Panc1 (cell line): ENCODE measurements at regions not wholly inside any gene's neighbourhood (a gene's known extent, or its start where the extent isn't known, plus 50 kb on each side); places are given as distances from the start of the nearest gene placed in this dataset.

Experiments used
- ATAC-seq: fragments of 200-7000 bp; cut with Tn5 transposase; 2 replicates; pipeline ENCODE4 v1.9.1; 2020; ENCODE audit warnings: mild to moderate bottlenecking, moderate library complexity
- BruUV-seq: library from RNA; stranded (reverse); fragments of 400-500 nt; replicated peaks from 2 replicates; lab custom pipeline; 2021; lab: Mats Ljungman, UMichigan
- CTCF ChIA-PET: fragments of 300-600 bp; sonication (Branson Sonifier 250); formaldehyde crosslinking; loops from one replicate; lab custom pipeline; 2022; ENCODE audit warnings: antibody characterized with exemption; lab: Charles Lee
- POLR2A ChIA-PET: fragments of 300-600 bp; sonication (Branson Sonifier 250); formaldehyde crosslinking; loops from one replicate; lab custom pipeline; 2022; ENCODE audit warnings: antibody characterized with exemption; lab: Charles Lee
- DNase-seq: peaks from one replicate; pipeline ENCODE4 v3.0.0-alpha.2; 2010; ENCODE audit warnings: low read depth, low spot score
- H3K27ac ChIP-seq: 2 replicates; pipeline ENCODE4 v1.5.1; 2011; ENCODE audit warnings: mild to moderate bottlenecking, low read length, inconsistent platforms
- H3K27me3 ChIP-seq: fragments of 200-500 bp; sonication (Bioruptor generic); 2 replicates; pipeline ENCODE4 v1.6.0; 2014; ENCODE audit warnings: low read length, inconsistent platforms; ENCODE audit not compliant: control insufficient read depth, insufficient read depth
- H3K36me3 ChIP-seq: fragments of 200-500 bp; sonication (Bioruptor generic); 2 replicates; pipeline ENCODE4 v1.5.1; 2014; ENCODE audit warnings: inconsistent platforms, mild to moderate bottlenecking, low read length, moderate library complexity; ENCODE audit not compliant: control insufficient read depth, insufficient read depth
- H3K4me1 ChIP-seq: 2 replicates; pipeline ENCODE4 v1.5.1; 2011; ENCODE audit warnings: inconsistent platforms, mild to moderate bottlenecking, low read length, moderate library complexity; ENCODE audit not compliant: control insufficient read depth, insufficient read depth
- H3K4me3 ChIP-seq, 2 experiments: 2 replicates each; pipeline ENCODE4 v1.5.1; 2011 to 2012; ENCODE audit warnings: low read depth in 2 of 2, low read length in 2 of 2, mild to moderate bottlenecking in 2 of 2, inconsistent platforms in 1 of 2, moderate library complexity in 1 of 2
- H3K9me3 ChIP-seq: fragments of 200-500 bp; sonication (Bioruptor generic); 2 replicates; pipeline ENCODE4 v1.5.1; 2014; ENCODE audit warnings: low read depth, mild to moderate bottlenecking, inconsistent platforms, low read length, moderate library complexity; ENCODE audit not compliant: control insufficient read depth, insufficient read depth
- POLR2AphosphoS5 ChIP-seq: IDR thresholded peaks from 2 replicates; pipeline ENCODE4 v1.6.1; 2012; ENCODE audit warnings: mild to moderate bottlenecking, low read depth, low read length, moderate library complexity
- SIN3A ChIP-seq: IDR thresholded peaks from 2 replicates; pipeline ENCODE4 v1.6.1; 2012; ENCODE audit warnings: low read depth, mild to moderate bottlenecking, low read length, moderate library complexity, borderline replicate concordance; ENCODE audit not compliant: insufficient read depth
- TCF7L2 ChIP-seq: IDR thresholded peaks from 2 replicates; pipeline ENCODE4 v1.6.1; 2011; ENCODE audit warnings: mild to moderate bottlenecking, low read depth, low read length, inconsistent platforms
- in situ Hi-C: cut with HindIII; loops from 2 replicates; pipeline ENCODE4 v1.10.0; 2016; ENCODE audit warnings: low sequenced_read_pairs, low pct_unique_long_range_greater_than_20kb
- intact Hi-C: fragments of 100-400 bp; cut with micrococcal nuclease; formaldehyde crosslinking; loops from one replicate; pipeline ENCODE4 v1.10.0; 2022; ENCODE audit not compliant: unreplicated experiment
- TF ChIP-seq, protein P1 (sequence below): fragments of 450-650 bp; IDR thresholded peaks from 2 replicates; pipeline ENCODE4 v1.5.1; 2017; ENCODE audit warnings: mild to moderate bottlenecking
- TF ChIP-seq, protein P2 (sequence below), 2 experiments: IDR thresholded peaks; 2 replicates each; pipeline ENCODE4 v1.6.1; 2011 to 2012; ENCODE audit warnings: low read depth in 2 of 2, control low read depth in 1 of 2, low read length in 1 of 2, mild to moderate bottlenecking in 1 of 2, moderate library complexity in 1 of 2; ENCODE audit not compliant: insufficient read depth in 1 of 2

DNA sequence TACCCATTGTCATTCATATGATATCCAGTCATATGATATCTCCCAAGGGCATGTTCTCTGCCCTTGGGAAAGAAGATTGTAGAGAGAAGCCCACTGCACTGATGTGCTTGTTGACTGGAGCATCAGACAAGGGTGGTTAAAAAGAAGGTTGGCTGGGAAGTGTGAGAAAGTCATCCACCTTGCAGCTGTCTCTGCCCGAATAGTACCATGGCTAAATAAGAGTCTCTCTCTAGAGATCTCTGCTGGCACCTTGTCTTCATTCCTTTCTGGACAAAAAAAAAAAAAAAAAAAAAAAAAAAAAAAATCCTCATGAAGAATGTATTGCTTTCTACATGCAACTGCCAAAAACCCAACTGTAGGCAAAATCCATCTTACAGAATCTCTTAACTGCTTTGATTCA, 349.7 kb upstream of the ESRRG start:
- TF ChIP-seq, protein P1, sequence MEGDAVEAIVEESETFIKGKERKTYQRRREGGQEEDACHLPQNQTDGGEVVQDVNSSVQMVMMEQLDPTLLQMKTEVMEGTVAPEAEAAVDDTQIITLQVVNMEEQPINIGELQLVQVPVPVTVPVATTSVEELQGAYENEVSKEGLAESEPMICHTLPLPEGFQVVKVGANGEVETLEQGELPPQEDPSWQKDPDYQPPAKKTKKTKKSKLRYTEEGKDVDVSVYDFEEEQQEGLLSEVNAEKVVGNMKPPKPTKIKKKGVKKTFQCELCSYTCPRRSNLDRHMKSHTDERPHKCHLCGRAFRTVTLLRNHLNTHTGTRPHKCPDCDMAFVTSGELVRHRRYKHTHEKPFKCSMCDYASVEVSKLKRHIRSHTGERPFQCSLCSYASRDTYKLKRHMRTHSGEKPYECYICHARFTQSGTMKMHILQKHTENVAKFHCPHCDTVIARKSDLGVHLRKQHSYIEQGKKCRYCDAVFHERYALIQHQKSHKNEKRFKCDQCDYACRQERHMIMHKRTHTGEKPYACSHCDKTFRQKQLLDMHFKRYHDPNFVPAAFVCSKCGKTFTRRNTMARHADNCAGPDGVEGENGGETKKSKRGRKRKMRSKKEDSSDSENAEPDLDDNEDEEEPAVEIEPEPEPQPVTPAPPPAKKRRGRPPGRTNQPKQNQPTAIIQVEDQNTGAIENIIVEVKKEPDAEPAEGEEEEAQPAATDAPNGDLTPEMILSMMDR: no peak
- TF ChIP-seq TCF7L2: no peak
- TF ChIP-seq SIN3A: no peak
- no peak for TF ChIP-seq POLR2AphosphoS5
- TF ChIP-seq, protein P2, sequence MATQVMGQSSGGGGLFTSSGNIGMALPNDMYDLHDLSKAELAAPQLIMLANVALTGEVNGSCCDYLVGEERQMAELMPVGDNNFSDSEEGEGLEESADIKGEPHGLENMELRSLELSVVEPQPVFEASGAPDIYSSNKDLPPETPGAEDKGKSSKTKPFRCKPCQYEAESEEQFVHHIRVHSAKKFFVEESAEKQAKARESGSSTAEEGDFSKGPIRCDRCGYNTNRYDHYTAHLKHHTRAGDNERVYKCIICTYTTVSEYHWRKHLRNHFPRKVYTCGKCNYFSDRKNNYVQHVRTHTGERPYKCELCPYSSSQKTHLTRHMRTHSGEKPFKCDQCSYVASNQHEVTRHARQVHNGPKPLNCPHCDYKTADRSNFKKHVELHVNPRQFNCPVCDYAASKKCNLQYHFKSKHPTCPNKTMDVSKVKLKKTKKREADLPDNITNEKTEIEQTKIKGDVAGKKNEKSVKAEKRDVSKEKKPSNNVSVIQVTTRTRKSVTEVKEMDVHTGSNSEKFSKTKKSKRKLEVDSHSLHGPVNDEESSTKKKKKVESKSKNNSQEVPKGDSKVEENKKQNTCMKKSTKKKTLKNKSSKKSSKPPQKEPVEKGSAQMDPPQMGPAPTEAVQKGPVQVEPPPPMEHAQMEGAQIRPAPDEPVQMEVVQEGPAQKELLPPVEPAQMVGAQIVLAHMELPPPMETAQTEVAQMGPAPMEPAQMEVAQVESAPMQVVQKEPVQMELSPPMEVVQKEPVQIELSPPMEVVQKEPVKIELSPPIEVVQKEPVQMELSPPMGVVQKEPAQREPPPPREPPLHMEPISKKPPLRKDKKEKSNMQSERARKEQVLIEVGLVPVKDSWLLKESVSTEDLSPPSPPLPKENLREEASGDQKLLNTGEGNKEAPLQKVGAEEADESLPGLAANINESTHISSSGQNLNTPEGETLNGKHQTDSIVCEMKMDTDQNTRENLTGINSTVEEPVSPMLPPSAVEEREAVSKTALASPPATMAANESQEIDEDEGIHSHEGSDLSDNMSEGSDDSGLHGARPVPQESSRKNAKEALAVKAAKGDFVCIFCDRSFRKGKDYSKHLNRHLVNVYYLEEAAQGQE (IDR thresholded peaks at IDR 0.05; ENCODE audit: insufficient read depth in 1 of 2, low read depth in 2 of 2, low read length in 1 of 2): no peak
- Histone ChIP-seq H3K27ac (no peak overlapping the region), H3K27me3 (peaks cover 12% of the 10 kb centered on the region), H3K9me3 (no peaks in the 10 kb centered on the region), H3K4me1 (no peaks in the 10 kb centered on the region), H3K4me3 (no peak overlapping the region), H3K36me3 (no peaks in the 10 kb centered on the region)
- ChIA-PET POLR2A (no interaction called here), CTCF (no interaction called here)
- in situ Hi-C loops (no loop called here), intact Hi-C loops (no loop called here)
- ATAC-seq (no peak), DNase-seq (no peak)
- BruUV-seq: no TSS peak

GRCh38 chr1:217067642-217068041, 344.4 kb upstream of the ESRRG start:
- DNase-seq: no peak
- CTCF ChIA-PET: no interaction called here
- TF ChIP-seq, protein P1: no peak
- TF ChIP-seq TCF7L2: no peak
- TF ChIP-seq, protein P2 (IDR thresholded peaks at IDR 0.05; ENCODE audit: insufficient read depth in 1 of 2, low read depth in 2 of 2, low read length in 1 of 2): no peak

More at GRCh38 chr1:217067642-217068041, 344.4 kb upstream of the ESRRG start:
- ATAC-seq: no peak
- intact Hi-C loops (no loop called here), in situ Hi-C loops (no loop called here)
- Histone ChIP-seq H3K27ac (no peak overlapping the region), H3K4me3 (no peak overlapping the region), H3K36me3 (no peaks in the 10 kb centered on the region), H3K27me3 (no peaks in the 10 kb centered on the region), H3K9me3 (no peaks in the 10 kb centered on the region), H3K4me1 (no peaks in the 10 kb centered on the region)
- POLR2A ChIA-PET: no interaction called here
- no TSS peak for BruUV-seq
